ENCODE measurements at regions not wholly inside any gene's neighbourhood (a gene's known extent, or its start where the extent isn't known, plus 50 kb on each side); places are given as distances from the start of the nearest gene placed in this dataset.

- Mint-ChIP-seq H3K27me3 (ENCODE audit: insufficient read depth, unreplicated experiment) (peaks cover 3% of the 10 kb centered on the region), H3K4me3 (ENCODE audit: unreplicated experiment) (no peak overlapping the region), H3K4me1 (ENCODE audit: low read depth, unreplicated experiment) (no peaks in the 10 kb centered on the region), H3K36me3 (ENCODE audit: insufficient read depth, unreplicated experiment) (no peaks in the 10 kb centered on the region), H3K27ac (ENCODE audit: unreplicated experiment) (no peak overlapping the region), H3K9me3 (ENCODE audit: unreplicated experiment) (no peaks in the 10 kb centered on the region)
- DNase-seq: no peak
- H3K9me3 ChIP-seq: no peaks in the 10 kb centered on the region
- H3K4me3 ChIP-seq (ENCODE audit: low read depth, low read length): no peak overlapping the region
- intact Hi-C loops (cut with micrococcal nuclease; ENCODE audit: unreplicated experiment): no loop called here
- H3K4me1 ChIP-seq: no peaks in the 10 kb centered on the region
- ChIA-PET CTCF (no interaction called here), POLR2A (no interaction called here)
- TF ChIP-seq, protein P1, sequence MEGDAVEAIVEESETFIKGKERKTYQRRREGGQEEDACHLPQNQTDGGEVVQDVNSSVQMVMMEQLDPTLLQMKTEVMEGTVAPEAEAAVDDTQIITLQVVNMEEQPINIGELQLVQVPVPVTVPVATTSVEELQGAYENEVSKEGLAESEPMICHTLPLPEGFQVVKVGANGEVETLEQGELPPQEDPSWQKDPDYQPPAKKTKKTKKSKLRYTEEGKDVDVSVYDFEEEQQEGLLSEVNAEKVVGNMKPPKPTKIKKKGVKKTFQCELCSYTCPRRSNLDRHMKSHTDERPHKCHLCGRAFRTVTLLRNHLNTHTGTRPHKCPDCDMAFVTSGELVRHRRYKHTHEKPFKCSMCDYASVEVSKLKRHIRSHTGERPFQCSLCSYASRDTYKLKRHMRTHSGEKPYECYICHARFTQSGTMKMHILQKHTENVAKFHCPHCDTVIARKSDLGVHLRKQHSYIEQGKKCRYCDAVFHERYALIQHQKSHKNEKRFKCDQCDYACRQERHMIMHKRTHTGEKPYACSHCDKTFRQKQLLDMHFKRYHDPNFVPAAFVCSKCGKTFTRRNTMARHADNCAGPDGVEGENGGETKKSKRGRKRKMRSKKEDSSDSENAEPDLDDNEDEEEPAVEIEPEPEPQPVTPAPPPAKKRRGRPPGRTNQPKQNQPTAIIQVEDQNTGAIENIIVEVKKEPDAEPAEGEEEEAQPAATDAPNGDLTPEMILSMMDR (IDR thresholded peaks at IDR 0.05; ENCODE audit: insufficient read depth in 1 of 2, low read depth in 1 of 2, low read length in 1 of 2, severe bottlenecking in 1 of 2, unreplicated experiment in 1 of 2): no peak
- H3K27me3 ChIP-seq (replicated peaks; ENCODE audit: control insufficient read depth, insufficient read depth, low read length): no peaks in the 10 kb centered on the region
- no peaks in the 10 kb centered on the region for H3K36me3 ChIP-seq (ENCODE audit: control insufficient read depth, insufficient read depth, low read length)
- no TSS peak for BruUV-seq (replicated peaks)
Observed at GRCh38 chr2:224178056-224178455, 139.0 kb upstream of the SERPINE2 start.

GRCh38 chr2:224175538-224175937 is 136.5 kb upstream of the SERPINE2 start:
- DNase-seq: no peak
- BruUV-seq (replicated peaks): no TSS peak
- H3K27me3 ChIP-seq (replicated peaks; ENCODE audit: control insufficient read depth, insufficient read depth, low read length): no peaks in the 10 kb centered on the region
- TF ChIP-seq, protein P1 (IDR thresholded peaks at IDR 0.05; ENCODE audit: insufficient read depth in 1 of 2, low read depth in 1 of 2, low read length in 1 of 2, severe bottlenecking in 1 of 2, unreplicated experiment in 1 of 2): no peak
- no peak overlapping the region for H3K4me3 ChIP-seq (ENCODE audit: low read depth, low read length)
- Mint-ChIP-seq H3K4me3 (ENCODE audit: unreplicated experiment) (no peak overlapping the region), H3K9me3 (ENCODE audit: unreplicated experiment) (no peaks in the 10 kb centered on the region), H3K27ac (ENCODE audit: unreplicated experiment) (no peak overlapping the region), H3K36me3 (ENCODE audit: insufficient read depth, unreplicated experiment) (no peaks in the 10 kb centered on the region), H3K4me1 (ENCODE audit: low read depth, unreplicated experiment) (no peaks in the 10 kb centered on the region), H3K27me3 (ENCODE audit: insufficient read depth, unreplicated experiment) (peaks cover 2% of the 10 kb centered on the region)
- intact Hi-C loops (cut with micrococcal nuclease; ENCODE audit: unreplicated experiment): no loop called here
- ChIA-PET CTCF (no interaction called here), POLR2A (no interaction called here)
- no peaks in the 10 kb centered on the region for H3K4me1 ChIP-seq
- no peaks in the 10 kb centered on the region for H3K9me3 ChIP-seq
- H3K36me3 ChIP-seq (ENCODE audit: control insufficient read depth, insufficient read depth, low read length): no peaks in the 10 kb centered on the region

DNA sequence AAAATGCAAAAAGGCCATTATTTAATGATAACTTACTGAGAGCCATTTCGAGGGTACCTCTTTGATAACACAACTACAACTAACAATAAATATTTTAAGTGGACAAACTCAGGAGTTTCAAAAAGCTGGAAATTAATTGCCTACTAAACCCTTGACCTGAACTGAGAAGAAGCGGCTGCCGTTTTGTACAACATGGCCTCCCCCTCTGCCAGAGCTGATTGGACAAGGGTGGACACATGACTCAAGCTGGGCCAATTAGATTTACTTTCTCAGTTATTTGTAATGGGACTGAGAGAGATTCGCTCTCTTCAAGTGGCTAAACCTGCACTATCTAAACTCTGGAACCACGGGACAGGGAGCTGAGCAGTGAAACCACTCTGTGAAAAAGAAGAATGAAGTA is 135.9 kb upstream of the SERPINE2 start:
- no peaks in the 10 kb centered on the region for H3K4me1 ChIP-seq
- H3K4me1 Mint-ChIP-seq (ENCODE audit: low read depth, unreplicated experiment): no peaks in the 10 kb centered on the region
- TF ChIP-seq, protein P1 (IDR thresholded peaks at IDR 0.05; ENCODE audit: insufficient read depth in 1 of 2, low read depth in 1 of 2, low read length in 1 of 2, severe bottlenecking in 1 of 2, unreplicated experiment in 1 of 2): no peak
- no peaks in the 10 kb centered on the region for H3K36me3 Mint-ChIP-seq (ENCODE audit: insufficient read depth, unreplicated experiment)
- peaks cover 2% of the 10 kb centered on the region for H3K27me3 Mint-ChIP-seq (ENCODE audit: insufficient read depth, unreplicated experiment)
- CTCF ChIA-PET: no interaction called here
- H3K27me3 ChIP-seq (replicated peaks; ENCODE audit: control insufficient read depth, insufficient read depth, low read length): no peaks in the 10 kb centered on the region
- H3K9me3 Mint-ChIP-seq (ENCODE audit: unreplicated experiment): no peaks in the 10 kb centered on the region
- no peak overlapping the region for H3K4me3 ChIP-seq (ENCODE audit: low read depth, low read length)
- BruUV-seq (replicated peaks): no TSS peak
- POLR2A ChIA-PET: no interaction called here
- H3K4me3 Mint-ChIP-seq (ENCODE audit: unreplicated experiment): no peak overlapping the region
- no peak for DNase-seq
- intact Hi-C loops (cut with micrococcal nuclease; ENCODE audit: unreplicated experiment): no loop called here
- H3K36me3 ChIP-seq (ENCODE audit: control insufficient read depth, insufficient read depth, low read length): no peaks in the 10 kb centered on the region
- no peaks in the 10 kb centered on the region for H3K9me3 ChIP-seq
- no peak overlapping the region for H3K27ac Mint-ChIP-seq (ENCODE audit: unreplicated experiment)

Data from Caco-2 (cell line).